ENCODE measurements at regions not wholly inside any gene's neighbourhood (a gene's known extent, or its start where the extent isn't known, plus 50 kb on each side); places are given as distances from the start of the nearest gene placed in this dataset.

DNA sequence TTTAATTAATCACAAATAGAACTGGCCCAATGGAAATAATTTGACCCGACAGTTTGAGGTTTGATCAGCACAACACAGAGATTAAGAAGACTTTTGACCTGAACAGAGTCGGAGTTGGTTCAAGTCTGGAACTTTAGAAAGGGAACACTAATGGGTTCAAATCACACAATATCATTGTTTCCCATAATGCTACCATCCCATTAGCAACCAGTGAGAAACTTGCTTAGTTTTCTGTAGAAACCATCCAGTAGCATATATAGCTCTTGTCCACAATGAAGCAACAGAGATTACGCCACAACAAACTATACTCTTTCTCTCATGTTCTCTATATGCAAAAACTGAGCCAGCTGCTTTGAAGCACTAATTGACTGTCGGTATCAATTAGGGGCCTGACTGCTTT is 376.9 kb upstream of the SPRY2 start:
- TF ChIP-seq CTCF (IDR thresholded peaks at IDR 0.05; ENCODE audit: poor library complexity) (no peak), EZH2 (IDR thresholded peaks at IDR 0.05; ENCODE audit: borderline replicate concordance) (no peak)

Measured in hepatocyte (in vitro differentiated cells).